ENCODE measurements at regions not wholly inside any gene's neighbourhood (a gene's known extent, or its start where the extent isn't known, plus 50 kb on each side); places are given as distances from the start of the nearest gene placed in this dataset.

GRCh38 chr17:409848-410542 is 57.4 kb upstream of the RPH3AL start (continued):
- TF ChIP-seq PHF5A (CRISPR knock-in tag; IDR thresholded peaks at IDR 0.05; ENCODE audit: low read depth, unreplicated experiment) = no peak
- TF ChIP-seq ZNF589 (CRISPR knock-in tag; conservative IDR thresholded peaks at IDR 0.05) = no peak
- TF ChIP-seq ARNTL (CRISPR knock-in tag; IDR thresholded peaks at IDR 0.05) = no peak
- TF ChIP-seq ZNF343 (CRISPR knock-in tag; IDR thresholded peaks at IDR 0.05) = no peak
- 0 out of 2 replicates have a peak, but pooled peaks have one; percentile 65 for TF ChIP-seq ZNF337 (CRISPR knock-in tag; IDR thresholded peaks at IDR 0.05; ENCODE audit: borderline replicate concordance, low read depth)
- no peak for TF ChIP-seq ZNF768 (CRISPR knock-in tag; IDR thresholded peaks at IDR 0.05)
- peak in 1 of 2 experiments; percentile 65; a peak in 1 of 4 replicates for TF ChIP-seq HMGXB4 (CRISPR knock-in tag; IDR thresholded peaks at IDR 0.05; ENCODE audit: borderline replicate concordance in 1 of 2, low read depth in 1 of 2)
- TF ChIP-seq KIAA2018 (CRISPR knock-in tag; IDR thresholded peaks at IDR 0.05; ENCODE audit: borderline replicate concordance) = no peak
- TF ChIP-seq ZFP91 (CRISPR knock-in tag; IDR thresholded peaks at IDR 0.05; ENCODE audit: borderline replicate concordance) = peak; percentile 64; the same call in 1 of the 2 replicates
- TF ChIP-seq FOSL1 (CRISPR knock-in tag; IDR thresholded peaks at IDR 0.05; ENCODE audit: borderline replicate concordance) = no peak
- TF ChIP-seq ZBTB10 (CRISPR knock-in tag; IDR thresholded peaks at IDR 0.05; ENCODE audit: borderline replicate concordance) = no peak
- no peak for TF ChIP-seq ZNF430 (CRISPR knock-in tag; IDR thresholded peaks at IDR 0.05)
- no peak for TF ChIP-seq ZNF530 (CRISPR knock-in tag; IDR thresholded peaks at IDR 0.05; ENCODE audit: low read depth)
- TF ChIP-seq KLF11 (CRISPR knock-in tag; IDR thresholded peaks at IDR 0.05) = no peak

Data from HepG2 (cell line).